Naive thymus-derived CD8-positive, alpha-beta T cell (primary cell): ENCODE measurements at regions not wholly inside any gene's neighbourhood (a gene's known extent, or its start where the extent isn't known, plus 50 kb on each side); places are given as distances from the start of the nearest gene placed in this dataset.
"Not testable (repeated sequence)": the region's sequence is repeated elsewhere in the genome, so short reads cannot be mapped to it uniquely, and the experiment has no call there.

ENCODE experiments used
- ATAC-seq, 2 donors: fragments of 150-1000 bp; cut with Tn5 transposase in 1 of 2; sonication (Bioruptor Pico), chemical (Tn5 transposase) in 1 of 2; 1 replicate in 1 of 2; 2 replicates in 1 of 2; pipeline ENCODE4 v1.10.0; 2021; ENCODE audit warnings: mild to moderate bottlenecking in 2 of 2, moderate library complexity in 2 of 2
- POLR2A ChIA-PET: fragments of 350-600 bp; sonication (Branson Sonifier 250); formaldehyde crosslinking; loops from one replicate; lab custom pipeline; 2021; ENCODE audit warnings: antibody characterized with exemption; lab: Charles Lee
- DNase-seq, 10 donors: peaks; one replicate each; pipeline versions ENCODE4 v3.0.0 to v3.0.0-alpha.2; 2020 to 2022
- H3K27ac Mint-ChIP-seq, 10 donors: one replicate each; pipeline ENCODE4 v1.8.0; 2020 to 2022; ENCODE audit warnings: mild to moderate bottlenecking in 10 of 10, mixed read lengths in 10 of 10, moderate library complexity in 4 of 10, inconsistent platforms in 1 of 10
- H3K27me3 Mint-ChIP-seq, 5 donors: one replicate each; pipeline ENCODE4 v1.8.0; 2021 to 2022; ENCODE audit warnings: mixed read lengths in 5 of 5
- H3K36me3 Mint-ChIP-seq, 3 donors: one replicate each; pipeline ENCODE4 v1.8.0; 2020 to 2022; ENCODE audit warnings: mixed read lengths in 3 of 3, mild to moderate bottlenecking in 2 of 3, inconsistent platforms in 1 of 3
- H3K4me1 Mint-ChIP-seq, 4 donors: one replicate each; pipeline ENCODE4 v1.8.0; 2021 to 2022; ENCODE audit warnings: mixed read lengths in 4 of 4
- H3K4me3 Mint-ChIP-seq, 10 donors: one replicate each; pipeline ENCODE4 v1.8.0; 2020 to 2022; ENCODE audit warnings: mild to moderate bottlenecking in 10 of 10, mixed read lengths in 10 of 10, moderate library complexity in 6 of 10, inconsistent platforms in 1 of 10
- H3K9me3 Mint-ChIP-seq, 9 donors: one replicate each; pipeline ENCODE4 v1.8.0; 2020 to 2022; ENCODE audit warnings: mixed read lengths in 9 of 9, mild to moderate bottlenecking in 3 of 9, inconsistent platforms in 1 of 9, moderate library complexity in 1 of 9

- peaks cover 0 to 7% (median 0%) of the 10 kb centered on the region in 9 donors for H3K9me3 Mint-ChIP-seq
- no peaks in the 10 kb centered on the region for H3K36me3 Mint-ChIP-seq
- H3K27me3 Mint-ChIP-seq, result peaks cover 0 to 1% (median 0%) of the 10 kb centered on the region in 5 donors
- ATAC-seq (no peak), DNase-seq (no peak)
- H3K4me3 Mint-ChIP-seq, result no peak overlapping the region
- no peaks in the 10 kb centered on the region for H3K4me1 Mint-ChIP-seq
- no peak overlapping the region for H3K27ac Mint-ChIP-seq
- POLR2A ChIA-PET, result no interaction called here
Observed at GRCh38 chr2:36174920-36175319, 180.7 kb upstream of the CRIM1 start.

DNA sequence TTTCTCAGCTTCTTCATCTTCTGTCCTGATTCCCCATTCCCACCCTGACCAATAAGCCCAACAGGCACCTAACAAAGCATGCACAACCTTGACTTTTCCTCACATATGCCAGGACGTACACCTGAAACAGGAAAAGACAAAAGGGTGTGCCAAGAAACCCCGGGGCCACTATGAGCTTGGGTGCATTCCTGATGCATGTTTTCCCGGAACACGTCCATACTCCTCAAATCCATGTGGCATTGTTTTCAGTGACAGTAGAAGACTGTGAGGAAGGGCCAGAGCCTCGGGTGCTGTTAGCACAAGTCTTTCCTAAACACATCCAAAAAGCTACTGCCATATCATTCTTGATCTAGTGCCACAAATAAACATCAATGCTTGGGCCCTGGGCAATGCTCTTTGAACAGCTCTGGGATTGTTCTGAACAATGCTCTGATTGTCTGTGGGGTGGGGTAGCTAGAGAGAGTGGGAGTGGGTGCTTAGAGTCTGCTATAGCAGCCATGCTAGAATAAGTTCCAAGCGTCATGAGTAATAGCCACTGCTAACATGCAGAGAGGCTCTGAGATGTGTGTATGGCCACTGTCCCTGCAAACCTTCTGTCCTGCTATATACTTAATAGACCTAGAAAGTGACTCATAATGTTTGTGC, 181.7 kb upstream of the CRIM1 start:
- no peak for DNase-seq
- H3K27ac Mint-ChIP-seq, result no peak overlapping the region
- POLR2A ChIA-PET, result no interaction called here

DNA sequence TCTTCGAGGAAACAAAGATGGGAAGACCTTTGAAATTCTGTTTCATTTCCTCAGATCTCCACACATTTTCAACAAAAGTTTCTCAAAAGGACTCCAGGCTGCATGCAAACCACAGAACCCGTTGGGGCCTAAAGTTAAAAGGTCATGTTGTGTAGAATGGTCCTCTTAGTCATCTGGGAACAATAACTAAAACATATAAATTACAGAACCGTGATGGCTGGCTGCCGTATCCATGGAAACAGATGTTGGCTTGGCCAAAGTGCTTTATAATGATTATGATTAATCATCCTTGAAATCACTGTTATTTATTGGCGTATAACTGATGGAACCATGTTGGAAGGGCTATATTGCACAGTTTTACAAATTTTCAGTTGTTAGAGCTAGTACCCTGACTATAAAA, 182.8 kb upstream of the CRIM1 start:
- Mint-ChIP-seq H3K4me3 (no peak overlapping the region), H3K27ac (no peak overlapping the region), H3K27me3 (peaks cover 0 to 4% (median 1%) of the 10 kb centered on the region in 5 donors), H3K36me3 (no peaks in the 10 kb centered on the region), H3K4me1 (no peaks in the 10 kb centered on the region), H3K9me3 (peaks cover 0 to 3% (median 0%) of the 10 kb centered on the region in 9 donors)
- ATAC-seq (no peak), DNase-seq (no peak)
- POLR2A ChIA-PET, result no interaction called here

More for the DNA sequence above, 181.7 kb upstream of the CRIM1 start:
- Mint-ChIP-seq H3K27me3 (peaks cover 0 to 4% (median 1%) of the 10 kb centered on the region in 5 donors), H3K36me3 (no peaks in the 10 kb centered on the region), H3K4me1 (no peaks in the 10 kb centered on the region), H3K4me3 (no peak overlapping the region), H3K9me3 (peaks cover 0 to 5% (median 0%) of the 10 kb centered on the region in 9 donors)
- ATAC-seq, result no peak

DNA sequence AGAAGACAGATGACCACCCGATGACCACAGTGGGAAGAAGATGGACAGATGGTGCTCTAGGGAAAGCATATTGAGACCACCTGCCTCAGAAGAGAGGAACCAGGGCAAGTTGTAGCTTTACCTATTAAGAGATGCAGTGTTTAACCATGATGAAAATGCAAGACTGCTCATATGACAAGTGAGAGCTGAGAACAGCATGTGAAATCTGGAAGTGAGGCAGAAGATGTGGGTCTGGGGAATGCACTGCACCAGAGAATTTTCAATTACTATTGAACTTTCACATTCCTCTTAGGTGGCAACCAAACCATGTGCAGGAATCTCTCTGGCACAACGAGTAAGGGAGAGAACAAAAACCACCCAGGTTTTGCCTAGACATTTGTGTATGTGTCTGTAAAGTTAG, 184.8 kb upstream of the CRIM1 start:
- no peak for DNase-seq
- ATAC-seq, result no peak
- POLR2A ChIA-PET, result no interaction called here
- Mint-ChIP-seq H3K27me3 (peaks cover 0 to 4% (median 1%) of the 10 kb centered on the region in 5 donors), H3K36me3 (no peaks in the 10 kb centered on the region), H3K27ac (no peak overlapping the region), H3K4me1 (no peaks in the 10 kb centered on the region), H3K9me3 (no peaks in the 10 kb centered on the region), H3K4me3 (no peak overlapping the region)

- Mint-ChIP-seq H3K27ac (peak overlapping the region in 1 of 10 donors; percentile 65), H3K27me3 (peaks cover 0 to 4% (median 1%) of the 10 kb centered on the region in 5 donors), H3K9me3 (no peaks in the 10 kb centered on the region), H3K36me3 (no peaks in the 10 kb centered on the region), H3K4me1 (no peaks in the 10 kb centered on the region), H3K4me3 (no peak overlapping the region)
- POLR2A ChIA-PET, result no interaction called here
- ATAC-seq (no peak), DNase-seq (no peak)
Observed at GRCh38 chr2:36169843-36170242, 185.7 kb upstream of the CRIM1 start.

- POLR2A ChIA-PET, result no interaction called here
- H3K27ac Mint-ChIP-seq, result no peak overlapping the region
- no peak overlapping the region for H3K4me3 Mint-ChIP-seq
- no peaks in the 10 kb centered on the region for H3K9me3 Mint-ChIP-seq
- peaks cover 0 to 4% (median 3%) of the 10 kb centered on the region in 5 donors for H3K27me3 Mint-ChIP-seq
- DNase-seq (no peak), ATAC-seq (no peak)
- no peaks in the 10 kb centered on the region for H3K4me1 Mint-ChIP-seq
- peaks cover 0 to 5% (median 0%) of the 10 kb centered on the region in 3 donors for H3K36me3 Mint-ChIP-seq
Observed at GRCh38 chr2:36168115-36168514, 187.5 kb upstream of the CRIM1 start.

DNA sequence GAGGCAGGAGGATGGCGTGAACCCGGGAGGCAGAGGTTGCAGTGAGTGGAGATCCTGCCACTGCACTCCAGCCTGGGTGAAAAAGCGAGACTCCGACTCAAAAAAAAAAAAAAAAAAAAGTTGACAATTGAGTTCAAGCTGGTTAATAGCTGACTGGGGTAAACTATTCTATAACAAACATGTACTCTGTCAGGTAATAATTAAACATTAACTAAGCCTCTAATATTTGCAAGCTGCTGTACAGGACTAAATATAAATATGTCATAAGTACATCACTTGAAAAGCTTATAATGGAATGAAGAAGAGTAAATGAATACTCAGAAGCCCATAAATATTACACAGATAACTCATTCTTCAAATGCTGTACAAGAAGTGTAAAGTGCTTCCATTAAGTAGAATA, 190.4 kb upstream of the CRIM1 start:
- Mint-ChIP-seq H3K9me3 (peaks cover 0 to 3% (median 0%) of the 10 kb centered on the region in 9 donors), H3K36me3 (peaks cover 0 to 5% (median 0%) of the 10 kb centered on the region in 3 donors), H3K4me3 (no peak overlapping the region), H3K27me3 (peaks cover 0 to 6% (median 3%) of the 10 kb centered on the region in 5 donors), H3K27ac (no peak overlapping the region), H3K4me1 (no peaks in the 10 kb centered on the region)
- ATAC-seq (no peak), DNase-seq (no peak)
- POLR2A ChIA-PET, result no interaction called here

DNA sequence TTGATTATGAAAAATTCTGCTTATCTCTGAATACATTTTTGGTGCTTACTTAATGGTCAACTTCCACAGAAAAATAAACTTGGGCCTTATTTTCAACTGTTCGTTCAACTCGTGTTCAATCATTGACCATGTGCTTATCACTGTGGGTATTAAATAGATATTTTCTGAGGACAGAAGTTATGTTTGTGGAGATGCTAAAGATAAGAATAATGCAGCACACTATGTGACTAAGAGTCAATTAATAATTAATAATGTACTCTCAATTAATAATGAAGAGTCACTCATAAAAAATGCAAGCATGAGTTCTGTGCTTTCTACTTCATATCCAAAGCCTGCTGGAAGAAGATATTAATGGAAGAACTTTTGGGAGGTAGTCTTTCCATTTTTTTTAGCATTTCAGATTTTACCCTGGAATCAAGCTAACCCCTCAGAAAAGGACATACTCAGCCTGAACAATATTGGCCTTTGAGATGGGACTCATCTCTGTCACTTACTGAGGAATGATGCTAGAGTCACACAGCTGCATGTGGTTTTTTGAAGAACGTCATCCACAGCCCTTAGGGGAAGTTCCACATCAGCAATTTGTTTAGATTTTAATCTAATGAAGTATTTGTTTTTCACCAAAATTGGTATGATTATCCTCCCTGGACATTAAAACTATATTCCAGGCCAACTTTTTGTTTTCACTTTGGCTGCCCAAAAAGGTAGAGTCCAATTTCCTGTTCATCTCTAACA, 191.9 kb upstream of the CRIM1 start:
- H3K36me3 Mint-ChIP-seq, result peaks cover 0 to 5% (median 0%) of the 10 kb centered on the region in 3 donors
- peaks cover 0 to 6% (median 0%) of the 10 kb centered on the region in 5 donors for H3K27me3 Mint-ChIP-seq
- H3K27ac Mint-ChIP-seq, result no peak overlapping the region
- no peaks in the 10 kb centered on the region for H3K4me1 Mint-ChIP-seq
- peaks cover 0 to 3% (median 0%) of the 10 kb centered on the region in 9 donors for H3K9me3 Mint-ChIP-seq
- no peak overlapping the region for H3K4me3 Mint-ChIP-seq
- POLR2A ChIA-PET, result no interaction called here
- no peak for DNase-seq
- no peak for ATAC-seq

DNA sequence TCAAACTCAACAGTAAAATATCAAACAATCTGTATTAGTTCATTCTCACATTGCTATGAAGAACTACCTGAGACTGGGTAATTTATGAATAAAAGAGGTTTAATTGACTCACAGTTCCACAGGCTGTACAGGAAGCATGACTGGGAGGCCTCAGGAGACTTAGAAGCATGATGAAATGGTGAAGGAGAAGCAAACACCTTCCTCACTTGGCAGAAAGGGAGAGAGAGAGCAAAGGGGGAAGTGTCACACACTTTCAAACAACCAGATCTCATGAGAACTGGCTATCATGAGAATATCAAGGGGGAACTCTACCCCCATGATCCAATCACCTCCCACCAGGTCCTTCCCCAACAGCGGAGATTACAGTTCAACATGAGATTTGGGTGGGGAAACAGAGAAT, 198.5 kb upstream of the CRIM1 start:
- H3K4me3 Mint-ChIP-seq, H3K9me3 Mint-ChIP-seq, H3K27ac Mint-ChIP-seq, DNase-seq, ATAC-seq, H3K4me1 Mint-ChIP-seq, POLR2A ChIA-PET, H3K36me3 Mint-ChIP-seq, H3K27me3 Mint-ChIP-seq: not testable (repeated sequence)

DNA sequence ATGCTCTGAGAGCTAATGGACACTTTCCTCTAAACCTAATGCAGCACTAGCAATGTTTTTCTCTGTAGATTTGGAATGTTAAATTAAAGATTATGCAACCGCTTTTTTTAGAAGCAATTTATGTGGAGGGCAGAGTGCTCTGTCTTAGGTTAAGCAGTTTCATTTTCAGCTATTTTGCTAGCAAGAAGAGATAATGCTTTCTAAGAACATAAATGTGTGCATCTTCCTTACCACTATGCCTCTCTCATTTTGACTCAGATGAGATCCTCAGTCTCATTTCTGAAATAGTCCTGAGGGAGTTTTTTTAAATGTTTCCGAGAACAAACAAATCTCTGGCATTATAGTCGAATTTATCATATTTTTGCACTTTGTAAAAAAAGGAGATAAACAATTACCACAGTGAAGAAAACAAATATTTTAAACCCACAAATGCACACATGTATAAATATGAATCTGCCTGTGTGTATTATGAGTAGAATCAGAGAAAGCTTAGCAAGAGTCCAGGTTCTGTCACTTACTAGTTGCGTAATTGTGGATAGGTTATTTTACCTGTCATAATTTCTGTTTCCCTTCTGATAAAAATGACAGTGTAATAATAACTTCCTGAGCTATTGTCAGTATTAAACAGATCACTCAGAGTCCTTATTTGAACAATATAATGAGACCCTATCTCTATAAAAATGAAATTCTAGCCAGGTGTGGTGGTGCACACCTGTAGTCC, 207.7 kb upstream of the CRIM1 start:
- peaks cover 0 to 2% (median 0%) of the 10 kb centered on the region in 9 donors for H3K9me3 Mint-ChIP-seq
- H3K27me3 Mint-ChIP-seq, result no peaks in the 10 kb centered on the region
- H3K27ac Mint-ChIP-seq, result no peak overlapping the region
- no peak for DNase-seq
- POLR2A ChIA-PET, result no interaction called here
- H3K4me1 Mint-ChIP-seq, result peaks cover 0 to 11% (median 0%) of the 10 kb centered on the region in 4 donors
- no peaks in the 10 kb centered on the region for H3K36me3 Mint-ChIP-seq
- no peak overlapping the region for H3K4me3 Mint-ChIP-seq
- ATAC-seq, result no peak

- peaks cover 0 to 2% (median 0%) of the 10 kb centered on the region in 9 donors for H3K9me3 Mint-ChIP-seq
- no peaks in the 10 kb centered on the region for H3K36me3 Mint-ChIP-seq
- H3K4me1 Mint-ChIP-seq, result peaks cover 0 to 11% (median 0%) of the 10 kb centered on the region in 4 donors
- ATAC-seq (no peak), DNase-seq (no peak)
- POLR2A ChIA-PET, result no interaction called here
- no peak overlapping the region for H3K27ac Mint-ChIP-seq
- H3K4me3 Mint-ChIP-seq, result no peak overlapping the region
- H3K27me3 Mint-ChIP-seq, result no peaks in the 10 kb centered on the region
Observed at GRCh38 chr2:36146765-36147164, 208.8 kb upstream of the CRIM1 start.

DNA sequence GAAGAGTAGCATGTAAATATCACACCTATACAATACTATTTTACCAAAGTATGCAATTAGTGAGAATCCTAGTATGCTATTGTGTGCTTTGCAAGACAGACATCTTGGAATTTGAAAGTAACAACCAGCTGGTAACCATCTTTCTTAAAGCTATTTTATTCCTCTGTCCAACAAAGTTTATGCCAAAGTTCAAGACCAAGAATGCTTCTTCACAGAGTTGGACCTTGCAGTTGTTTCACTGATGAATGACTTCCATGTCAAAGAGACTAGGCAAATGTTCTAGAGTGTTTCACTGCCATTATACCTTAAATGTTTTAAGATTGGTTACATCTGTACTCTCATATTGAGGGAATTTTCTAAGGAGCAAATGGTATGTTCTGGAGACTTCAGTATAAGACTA, 215.2 kb upstream of the CRIM1 start:
- Mint-ChIP-seq H3K9me3 (peaks cover 0 to 2% (median 0%) of the 10 kb centered on the region in 9 donors), H3K36me3 (no peaks in the 10 kb centered on the region), H3K27ac (no peak overlapping the region), H3K27me3 (no peaks in the 10 kb centered on the region), H3K4me1 (peaks cover 7 to 11% (median 10%) of the 10 kb centered on the region in 4 donors), H3K4me3 (no peak overlapping the region)
- ATAC-seq, result no peak
- POLR2A ChIA-PET, result no interaction called here
- DNase-seq, result no peak

GRCh38 chr2:36137612-36138011, 218.0 kb upstream of the CRIM1 start:
- Mint-ChIP-seq H3K9me3 (no peaks in the 10 kb centered on the region), H3K4me1 (peaks cover 7 to 11% (median 10%) of the 10 kb centered on the region in 4 donors), H3K4me3 (no peak overlapping the region), H3K27ac (peak overlapping the region in 1 of 10 donors; percentile 11), H3K36me3 (no peaks in the 10 kb centered on the region), H3K27me3 (no peaks in the 10 kb centered on the region)
- ATAC-seq, result no peak
- peak in 1 of 10 donors; percentile 2 for DNase-seq
- POLR2A ChIA-PET, result no interaction called here
